B cell (primary cell): ENCODE measurements at regions not wholly inside any gene's neighbourhood (a gene's known extent, or its start where the extent isn't known, plus 50 kb on each side); places are given as distances from the start of the nearest gene placed in this dataset.

ENCODE experiments used
- ATAC-seq: fragments of 200-7000 bp; cut with Tn5 transposase; one replicate; pipeline ENCODE4 v1.10.0; 2021; ENCODE audit warnings: low read depth, mild to moderate bottlenecking, moderate number of reproducible peaks, moderate library complexity
- CTCF ChIA-PET: fragments of 350-600 bp; sonication (Branson Sonifier 250); formaldehyde crosslinking; loops from one replicate; lab custom pipeline; 2021; ENCODE audit warnings: antibody characterized with exemption, inconsistent platforms; lab: Charles Lee
- POLR2A ChIA-PET: fragments of 350-600 bp; sonication (Branson Sonifier 250); formaldehyde crosslinking; loops from one replicate; lab custom pipeline; 2021; ENCODE audit warnings: antibody characterized with exemption; lab: Charles Lee
- DNase-seq: peaks from one replicate; pipeline ENCODE4 v3.0.0; 2013
- H2AFZ ChIP-seq: 2 replicates; pipeline ENCODE4 v1.6.1; 2012; ENCODE audit warnings: mild to moderate bottlenecking, low read depth, low read length; ENCODE audit not compliant: insufficient read depth, poor library complexity, severe bottlenecking
- H3K27ac ChIP-seq, 2 donors: 1 replicate in 1 of 2; 2 replicates in 1 of 2; pipeline ENCODE4 v1.5.1; 2012 to 2013; ENCODE audit warnings: low read length in 2 of 2, mild to moderate bottlenecking in 2 of 2, moderate library complexity in 1 of 2
- H3K27me3 ChIP-seq, 4 experiments: fragments of 200-600 bp in 1 of 4; sonication (generic) in 1 of 4; replicated peaks in 1 of 4; 1 replicate in 2 of 4; 2 replicates in 2 of 4; pipeline versions ENCODE4 v1.6.1 to v1.7.0; 2013 to 2016; ENCODE audit warnings: low read length in 3 of 4, mild to moderate bottlenecking in 2 of 4, mixed read lengths in 1 of 4, moderate library complexity in 1 of 4; ENCODE audit not compliant: insufficient read depth in 4 of 4, control insufficient read depth in 3 of 4; ENCODE audit errors: control extremely low read depth in 1 of 4
- H3K36me3 ChIP-seq, 2 experiments: replicated peaks in 1 of 2; 1 replicate in 1 of 2; 2 replicates in 1 of 2; pipeline versions ENCODE4 v1.6.1 to v1.7.1; 2013; ENCODE audit warnings: low read length in 1 of 2; ENCODE audit not compliant: insufficient read depth in 2 of 2, control insufficient read depth in 1 of 2; ENCODE audit errors: control extremely low read depth in 1 of 2, extremely low read depth in 1 of 2
- H3K4me1 ChIP-seq, 2 donors: fragments of 200-600 bp in 1 of 2; sonication (generic) in 1 of 2; 1 replicate in 1 of 2; 2 replicates in 1 of 2; pipeline versions ENCODE4 v1.5.1 to v1.6.1; 2013 to 2017; ENCODE audit warnings: low read length in 2 of 2; ENCODE audit not compliant: control insufficient read depth in 2 of 2, insufficient read depth in 2 of 2
- H3K4me2 ChIP-seq: replicated peaks from 2 replicates; pipeline ENCODE3; 2012; ENCODE audit warnings: mild to moderate bottlenecking, low read depth, low read length; ENCODE audit not compliant: poor library complexity, severe bottlenecking
- H3K4me3 ChIP-seq, 5 experiments: fragments of 200-600 bp in 1 of 5; sonication (generic) in 1 of 5; 1 replicate in 3 of 5; 2 replicates in 2 of 5; pipeline versions ENCODE4 v1.5.1 to v1.7.0; 2011 to 2016; ENCODE audit warnings: low read length in 4 of 5, mild to moderate bottlenecking in 4 of 5, low read depth in 2 of 5, control low read depth in 1 of 5, moderate library complexity in 1 of 5; ENCODE audit not compliant: insufficient read depth in 1 of 5; ENCODE audit errors: control extremely low read depth in 1 of 5, extremely low read depth in 1 of 5
- H3K79me2 ChIP-seq: fragments of 200-600 bp; sonication (generic); one replicate; pipeline ENCODE4 v1.6.0; 2016; ENCODE audit warnings: low read length; ENCODE audit not compliant: control insufficient read depth, insufficient read depth
- H3K9ac ChIP-seq: fragments of 200-600 bp; sonication (generic); 2 replicates; pipeline ENCODE4 v1.6.1; 2017; ENCODE audit warnings: mild to moderate bottlenecking, low read length, moderate library complexity
- H3K9me3 ChIP-seq, 3 donors: one replicate each; pipeline versions ENCODE4 v1.6.1 to v1.7.1; 2013; ENCODE audit warnings: low read length in 2 of 3; ENCODE audit not compliant: control insufficient read depth in 2 of 3, insufficient read depth in 1 of 3; ENCODE audit errors: control extremely low read depth in 1 of 3
- H4K20me1 ChIP-seq: 2 replicates; pipeline ENCODE4 v1.6.0; 2012; ENCODE audit warnings: mild to moderate bottlenecking, low read length; ENCODE audit not compliant: insufficient read depth, control insufficient read depth, poor library complexity, severe bottlenecking
- H3K27ac Mint-ChIP-seq: one replicate; pipeline ENCODE4 v1.8.0; 2021; ENCODE audit warnings: mixed read lengths
- H3K27me3 Mint-ChIP-seq: one replicate; pipeline ENCODE4 v1.8.0; 2021; ENCODE audit warnings: mixed read lengths
- H3K4me1 Mint-ChIP-seq: one replicate; pipeline ENCODE4 v1.8.0; 2021; ENCODE audit warnings: mixed read lengths
- H3K4me3 Mint-ChIP-seq: one replicate; pipeline ENCODE4 v1.8.0; 2021; ENCODE audit warnings: mixed read lengths
- H3K9me3 Mint-ChIP-seq: one replicate; pipeline ENCODE4 v1.8.0; 2022; ENCODE audit warnings: mixed read lengths; ENCODE audit not compliant: insufficient read depth
- CTCF ChIP-seq: fragments of 200-600 bp; IDR thresholded peaks from one replicate; pipeline ENCODE4 v1.8.0; 2022; ENCODE audit warnings: antibody characterized with exemption, mild to moderate bottlenecking
- EZH2 ChIP-seq: IDR thresholded peaks from 2 replicates; pipeline ENCODE4 v1.6.1; 2012; ENCODE audit warnings: borderline replicate concordance, low read depth, mild to moderate bottlenecking, moderate library complexity, low read length; ENCODE audit not compliant: insufficient read depth, poor library complexity, severe bottlenecking
- WGBS: methylation state at CpG from one replicate; pipeline ENCODE4 v1.1.5; 2013; ENCODE audit warnings: missing lambda C conversion rate; ENCODE audit not compliant: insufficient coverage; 5-methylcytosine and 5-hydroxymethylcytosine counted together
- intact Hi-C: fragments of 100-400 bp; cut with micrococcal nuclease; formaldehyde crosslinking; loops from one replicate; pipeline ENCODE4 v1.10.0; 2022

DNA sequence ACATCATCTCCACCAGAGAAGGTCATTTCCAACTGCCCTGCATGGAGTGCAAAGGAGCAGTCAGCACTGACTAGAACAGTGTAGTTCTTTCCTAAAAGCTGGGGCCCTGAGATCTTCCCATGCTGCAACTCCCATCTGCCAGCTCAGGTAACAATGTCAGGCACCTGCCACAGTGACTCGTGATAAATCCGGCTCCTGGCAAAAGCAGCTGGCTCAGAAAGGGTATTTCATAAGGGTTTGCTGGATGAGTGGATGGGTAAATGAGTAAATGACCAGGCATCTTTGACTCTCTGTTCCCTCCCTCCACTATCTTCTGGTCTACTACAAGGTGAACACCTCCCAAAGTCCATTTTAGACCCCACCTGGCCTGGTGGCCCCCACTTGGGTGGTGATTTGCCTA lies 403.6 kb downstream of the NXPE2 start:
- Mint-ChIP-seq H3K27me3 (no peaks in the 10 kb centered on the region), H3K4me3 (no peak overlapping the region), H3K27ac (no peak overlapping the region), H3K9me3 (no peaks in the 10 kb centered on the region), H3K4me1 (no peaks in the 10 kb centered on the region)
- Histone ChIP-seq H3K79me2 (no peaks in the 10 kb centered on the region), H3K36me3 (no peaks in the 10 kb centered on the region), H3K27me3 (no peaks in the 10 kb centered on the region), H3K27ac (no peak overlapping the region), H3K4me3 (no peak overlapping the region), H3K9ac (no peak overlapping the region), H3K9me3 (peaks cover 0 to 4% (median 0%) of the 10 kb centered on the region in 3 donors), H4K20me1 (no peaks in the 10 kb centered on the region), H3K4me2 (no peak overlapping the region), H3K4me1 (no peaks in the 10 kb centered on the region), H2AFZ (no peak overlapping the region)
- intact Hi-C loops: no loop called here
- POLR2A ChIA-PET: no interaction called here
- ATAC-seq: no peak
- DNase-seq: no peak
- CTCF ChIA-PET: no interaction called here
- no peak for TF ChIP-seq CTCF
- no peak for TF ChIP-seq EZH2
- WGBS: no CpG with 5 or more reads among the region's 2 CpGs

GRCh38 chr11:115083144-115083806 lies 404.9 kb downstream of the NXPE2 start:
- no peak for DNase-seq
- intact Hi-C loops: no loop called here
- H3K9ac ChIP-seq: no peak overlapping the region

More at GRCh38 chr11:115083144-115083806, 404.9 kb downstream of the NXPE2 start:
- H3K4me2 ChIP-seq: no peak overlapping the region
- H3K4me3 ChIP-seq: no peak overlapping the region
- no peaks in the 10 kb centered on the region for H3K9me3 Mint-ChIP-seq
- H3K4me3 Mint-ChIP-seq: no peak overlapping the region
- TF ChIP-seq CTCF (no peak), EZH2 (no peak)
- WGBS: 68% methylated on average over 10 of the region's 13 CpGs
- H3K27ac Mint-ChIP-seq: no peak overlapping the region
- H3K27me3 ChIP-seq: no peaks in the 10 kb centered on the region
- no peaks in the 10 kb centered on the region for H3K27me3 Mint-ChIP-seq
- ATAC-seq: no peak
- no peaks in the 10 kb centered on the region for H3K4me1 ChIP-seq
- ChIA-PET POLR2A (no interaction called here), CTCF (no interaction called here)
- no peak overlapping the region for H2AFZ ChIP-seq
- H3K36me3 ChIP-seq: no peaks in the 10 kb centered on the region
- H3K27ac ChIP-seq: no peak overlapping the region
- H3K4me1 Mint-ChIP-seq: no peaks in the 10 kb centered on the region
- peaks cover 0 to 6% (median 0%) of the 10 kb centered on the region in 3 donors for H3K9me3 ChIP-seq
- H4K20me1 ChIP-seq: no peaks in the 10 kb centered on the region
- no peaks in the 10 kb centered on the region for H3K79me2 ChIP-seq
